Endothelial cell of umbilical vein (primary cell): ENCODE measurements at regions not wholly inside any gene's neighbourhood (a gene's known extent, or its start where the extent isn't known, plus 50 kb on each side); places are given as distances from the start of the nearest gene placed in this dataset.

ENCODE experiments used
- BruUV-seq: library from RNA; stranded (reverse); fragments of 400-500 nt; replicated peaks from 2 replicates; lab custom pipeline; 2021; lab: Mats Ljungman, UMichigan
- CTCF ChIA-PET: fragments of 300-600, 350-600 bp; sonication (Branson Sonifier 250); formaldehyde crosslinking; loops from one replicate; lab custom pipeline; 2021; ENCODE audit warnings: antibody characterized with exemption, inconsistent platforms; lab: Charles Lee
- POLR2A ChIA-PET: fragments of 300-600, 350-600 bp; sonication (Branson Sonifier 250); formaldehyde crosslinking; loops from one replicate; lab custom pipeline; 2021; ENCODE audit warnings: antibody characterized with exemption, inconsistent platforms; lab: Charles Lee
- DNase-seq: peaks from one replicate; pipeline ENCODE4 v3.0.0-alpha.2; 2011; ENCODE audit warnings: low read depth, low spot score
- FAIRE-seq: peaks from 2 replicates; lab custom pipeline; 2011; peaks lifted over from hg19 to GRCh38; lab: Jason Lieb, UNC
- H2AFZ ChIP-seq: 2 replicates; pipeline ENCODE4 v1.6.0; 2012; ENCODE audit warnings: low read depth, low read length, control low read depth, inconsistent platforms
- H3K27ac ChIP-seq: 2 replicates; pipeline ENCODE4 v1.5.1; 2011; ENCODE audit warnings: low read depth, mild to moderate bottlenecking, control low read depth, low read length, moderate library complexity; ENCODE audit not compliant: insufficient read depth
- H3K27me3 ChIP-seq, 2 experiments: 2 replicates each; pipeline versions ENCODE4 v1.6.0 to v1.6.1; 2011; ENCODE audit warnings: low read length in 2 of 2, mixed read lengths in 1 of 2; ENCODE audit not compliant: control insufficient read depth in 2 of 2, insufficient read depth in 2 of 2
- H3K36me3 ChIP-seq, 2 experiments: 2 replicates in 1 of 2; 3 replicates in 1 of 2; pipeline ENCODE4 v1.5.1; 2011; ENCODE audit warnings: low read length in 2 of 2, mild to moderate bottlenecking in 1 of 2, moderate library complexity in 1 of 2; ENCODE audit not compliant: control insufficient read depth in 2 of 2, insufficient read depth in 2 of 2; ENCODE audit errors: extremely low read depth in 1 of 2
- H3K4me1 ChIP-seq: 3 replicates; pipeline ENCODE4 v1.5.1; 2011; ENCODE audit warnings: mild to moderate bottlenecking, low read length; ENCODE audit not compliant: control insufficient read depth, insufficient read depth; ENCODE audit errors: extremely low read depth
- H3K4me2 ChIP-seq: 2 replicates; pipeline ENCODE4 v1.6.1; 2011; ENCODE audit warnings: low read length, control low read depth, mixed read lengths; ENCODE audit not compliant: insufficient read depth
- H3K4me3 ChIP-seq, 3 experiments: fragments of 200-600 bp in 1 of 3; sonication (generic), shearing (Covaris generic) in 1 of 3; replicated peaks in 1 of 3; 2 replicates each; pipeline ENCODE4 v1.5.1; 2011 to 2016; ENCODE audit warnings: control low read depth in 3 of 3, low read length in 3 of 3, mild to moderate bottlenecking in 2 of 3, inconsistent platforms in 1 of 3, low read depth in 1 of 3, moderate library complexity in 1 of 3; ENCODE audit not compliant: insufficient read depth in 1 of 3
- H3K79me2 ChIP-seq: 2 replicates; pipeline ENCODE4 v1.6.0; 2012; ENCODE audit warnings: low read length, inconsistent platforms; ENCODE audit not compliant: control insufficient read depth, insufficient read depth
- H3K9ac ChIP-seq: replicated peaks from 2 replicates; pipeline ENCODE3; 2011; ENCODE audit warnings: low read length, control low read depth; ENCODE audit not compliant: insufficient read depth; ENCODE audit errors: extremely low read depth
- H3K9me1 ChIP-seq: replicated peaks from 3 replicates; pipeline ENCODE4 v1.6.0; 2011; ENCODE audit warnings: mild to moderate bottlenecking, low read length; ENCODE audit not compliant: control insufficient read depth, insufficient read depth; ENCODE audit errors: extremely low read depth
- H3K9me3 ChIP-seq: replicated peaks from 2 replicates; pipeline ENCODE4 v1.5.1; 2012; ENCODE audit warnings: low read length, inconsistent platforms; ENCODE audit not compliant: control insufficient read depth, insufficient read depth
- H4K20me1 ChIP-seq: replicated peaks from 2 replicates; pipeline ENCODE3; 2011; ENCODE audit warnings: mild to moderate bottlenecking, low read length; ENCODE audit not compliant: control insufficient read depth, insufficient read depth; ENCODE audit errors: extremely low read depth
- EZH2 ChIP-seq: IDR thresholded peaks from 2 replicates; pipeline ENCODE4 v1.6.1; 2012; ENCODE audit warnings: borderline replicate concordance, low read depth, mild to moderate bottlenecking, moderate library complexity, low read length, inconsistent platforms; ENCODE audit not compliant: severe bottlenecking
- FOS ChIP-seq: IDR thresholded peaks from 2 replicates; pipeline ENCODE4 v1.6.1; 2011; ENCODE audit warnings: mild to moderate bottlenecking, low read length, moderate library complexity, borderline replicate concordance; ENCODE audit not compliant: insufficient read depth
- GATA2 ChIP-seq: IDR thresholded peaks from 2 replicates; pipeline ENCODE4 v1.7.0; 2011; ENCODE audit warnings: low read depth, mild to moderate bottlenecking, moderate library complexity, mixed read lengths, low read length; ENCODE audit not compliant: insufficient read length, insufficient read depth
- JUN ChIP-seq: IDR thresholded peaks from 2 replicates; pipeline ENCODE4 v1.6.1; 2011; ENCODE audit warnings: borderline replicate concordance, low read depth; ENCODE audit not compliant: insufficient read length, insufficient read depth
- MYC ChIP-seq: IDR thresholded peaks from one replicate; pipeline ENCODE4 v1.6.1; 2011; ENCODE audit warnings: mild to moderate bottlenecking, low read depth, low read length
- POLR2A ChIP-seq: IDR thresholded peaks from 2 replicates; pipeline ENCODE4 v1.6.1; 2012; ENCODE audit warnings: low read depth, mild to moderate bottlenecking, control low read depth, low read length
- POLR2AphosphoS5 ChIP-seq: IDR thresholded peaks from 2 replicates; pipeline ENCODE4 v1.6.1; 2012; ENCODE audit warnings: low read depth, mild to moderate bottlenecking, control low read depth, low read length, moderate library complexity; ENCODE audit not compliant: insufficient read depth
- dilution Hi-C: fragments of 300-500 bp; cut with MboI; formaldehyde crosslinking; loops from one replicate; pipeline ENCODE4 v1.15.0; 2019; ENCODE audit warnings: low sequenced_read_pairs; ENCODE audit not compliant: extremely low pct_ligation_motif_present
- intact Hi-C: fragments of 100-400 bp; cut with micrococcal nuclease; formaldehyde crosslinking; loops from one replicate; pipeline ENCODE4 v1.10.0; 2022
- TF ChIP-seq, protein P1 (sequence below): IDR thresholded peaks from 2 replicates; pipeline ENCODE4 v1.6.1; 2011; ENCODE audit not compliant: insufficient read depth, insufficient read length
- TF ChIP-seq, protein P2 (sequence below), 2 donors: IDR thresholded peaks; 1 replicate in 1 of 2; 2 replicates in 1 of 2; pipeline ENCODE4 v1.5.1; 2011; ENCODE audit warnings: low read length in 2 of 2, mild to moderate bottlenecking in 2 of 2, moderate library complexity in 2 of 2, control low read depth in 1 of 2, inconsistent platforms in 1 of 2, low read depth in 1 of 2; ENCODE audit not compliant: insufficient read depth in 1 of 2; ENCODE audit errors: extremely low read depth in 1 of 2

- no peaks in the 10 kb centered on the region for H3K36me3 ChIP-seq
- no peaks in the 10 kb centered on the region for H4K20me1 ChIP-seq
- TF ChIP-seq JUN (no peak), GATA2 (no peak), MYC (no peak), POLR2AphosphoS5 (no peak), EZH2 (no peak), FOS (no peak), POLR2A (no peak)
- TF ChIP-seq, protein P1, sequence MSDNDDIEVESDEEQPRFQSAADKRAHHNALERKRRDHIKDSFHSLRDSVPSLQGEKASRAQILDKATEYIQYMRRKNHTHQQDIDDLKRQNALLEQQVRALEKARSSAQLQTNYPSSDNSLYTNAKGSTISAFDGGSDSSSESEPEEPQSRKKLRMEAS: no peak
- TF ChIP-seq, protein P2, sequence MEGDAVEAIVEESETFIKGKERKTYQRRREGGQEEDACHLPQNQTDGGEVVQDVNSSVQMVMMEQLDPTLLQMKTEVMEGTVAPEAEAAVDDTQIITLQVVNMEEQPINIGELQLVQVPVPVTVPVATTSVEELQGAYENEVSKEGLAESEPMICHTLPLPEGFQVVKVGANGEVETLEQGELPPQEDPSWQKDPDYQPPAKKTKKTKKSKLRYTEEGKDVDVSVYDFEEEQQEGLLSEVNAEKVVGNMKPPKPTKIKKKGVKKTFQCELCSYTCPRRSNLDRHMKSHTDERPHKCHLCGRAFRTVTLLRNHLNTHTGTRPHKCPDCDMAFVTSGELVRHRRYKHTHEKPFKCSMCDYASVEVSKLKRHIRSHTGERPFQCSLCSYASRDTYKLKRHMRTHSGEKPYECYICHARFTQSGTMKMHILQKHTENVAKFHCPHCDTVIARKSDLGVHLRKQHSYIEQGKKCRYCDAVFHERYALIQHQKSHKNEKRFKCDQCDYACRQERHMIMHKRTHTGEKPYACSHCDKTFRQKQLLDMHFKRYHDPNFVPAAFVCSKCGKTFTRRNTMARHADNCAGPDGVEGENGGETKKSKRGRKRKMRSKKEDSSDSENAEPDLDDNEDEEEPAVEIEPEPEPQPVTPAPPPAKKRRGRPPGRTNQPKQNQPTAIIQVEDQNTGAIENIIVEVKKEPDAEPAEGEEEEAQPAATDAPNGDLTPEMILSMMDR (IDR thresholded peaks at IDR 0.05; ENCODE audit: extremely low read depth in 1 of 2, insufficient read depth in 1 of 2, low read depth in 1 of 2, low read length in 2 of 2): no peak
- no peak overlapping the region for H3K4me2 ChIP-seq
- intact Hi-C loops (no loop called here), dilution Hi-C loops (no loop called here)
- H3K79me2 ChIP-seq: no peaks in the 10 kb centered on the region
- no peak for DNase-seq
- no peak overlapping the region for H3K4me3 ChIP-seq
- no peak overlapping the region for H2AFZ ChIP-seq
- CTCF ChIA-PET: no interaction called here
- H3K4me1 ChIP-seq: no peaks in the 10 kb centered on the region
- no peaks in the 10 kb centered on the region for H3K27me3 ChIP-seq
- no peaks in the 10 kb centered on the region for H3K9me3 ChIP-seq
- BruUV-seq: no TSS peak
- no peak overlapping the region for H3K27ac ChIP-seq
- no peak overlapping the region for H3K9ac ChIP-seq
- POLR2A ChIA-PET: no interaction called here
- no peak for FAIRE-seq
- no peaks in the 10 kb centered on the region for H3K9me1 ChIP-seq
Observed at GRCh38 chr2:107393516-107393915, 433.2 kb upstream of the RGPD4 start.
